ENCODE measurements at regions not wholly inside any gene's neighbourhood (a gene's known extent, or its start where the extent isn't known, plus 50 kb on each side); places are given as distances from the start of the nearest gene placed in this dataset.
"Not testable (repeated sequence)": the region's sequence is repeated elsewhere in the genome, so short reads cannot be mapped to it uniquely, and the experiment has no call there.

DNA sequence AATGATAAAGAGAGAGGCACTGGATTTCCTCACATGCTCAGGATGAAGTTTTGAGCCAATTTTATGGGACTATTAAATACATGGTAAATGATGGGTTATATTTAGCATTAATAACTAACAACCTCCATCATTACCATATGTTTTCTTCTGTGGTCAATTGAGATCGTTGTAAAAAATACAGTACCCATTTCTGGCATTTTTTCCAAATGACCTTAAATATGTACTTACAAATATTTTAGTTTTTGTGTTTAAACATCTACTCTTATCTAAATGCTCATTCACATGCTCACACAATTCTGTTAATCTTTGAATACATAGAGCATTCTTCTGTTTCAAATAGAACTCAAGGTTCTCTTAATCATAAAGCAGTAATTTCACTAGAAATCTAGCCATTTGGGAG lies 330.0 kb upstream of the BRINP3 start:
- H3K36me3 ChIP-seq (ENCODE audit: control insufficient read depth, insufficient read depth, low read length): no peaks in the 10 kb centered on the region
- H3K9me3 ChIP-seq (replicated peaks; ENCODE audit: control insufficient read depth, low read depth, low read length): no peaks in the 10 kb centered on the region
- H3K4me3 ChIP-seq (ENCODE audit: low read length): no peak overlapping the region
- H3K27ac ChIP-seq (ENCODE audit: low read length): no peak overlapping the region
- no peaks in the 10 kb centered on the region for H3K27me3 ChIP-seq (ENCODE audit: control insufficient read depth, insufficient read depth, low read length)
- no peaks in the 10 kb centered on the region for H3K4me1 ChIP-seq (ENCODE audit: control insufficient read depth, insufficient read depth, low read length)
- DNase-seq: no peak
- no CpG with 5 or more reads among the region's 1 CpG for WGBS (ENCODE audit: insufficient coverage)

DNA sequence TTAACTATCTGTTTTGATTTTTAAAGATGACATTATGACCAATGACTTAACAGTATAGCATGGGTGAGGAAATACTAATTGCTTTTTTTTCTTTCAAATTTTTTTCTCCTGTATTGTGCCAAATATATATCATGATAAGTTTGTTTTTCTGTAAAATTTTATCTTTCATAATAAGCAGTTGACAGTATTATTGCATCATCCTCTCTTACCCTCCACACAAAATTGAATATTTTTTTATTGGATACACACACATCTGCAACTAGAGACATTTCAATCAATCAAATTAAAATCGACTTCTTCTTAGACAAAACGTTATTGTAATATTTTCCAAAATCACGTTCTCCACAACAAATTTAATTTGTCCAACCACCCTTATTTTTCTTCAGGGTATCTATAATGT lies 330.4 kb upstream of the BRINP3 start:
- no peaks in the 10 kb centered on the region for H3K27me3 ChIP-seq (ENCODE audit: control insufficient read depth, insufficient read depth, low read length)
- no peaks in the 10 kb centered on the region for H3K9me3 ChIP-seq (replicated peaks; ENCODE audit: control insufficient read depth, low read depth, low read length)
- H3K27ac ChIP-seq (ENCODE audit: low read length): no peak overlapping the region
- no peaks in the 10 kb centered on the region for H3K4me1 ChIP-seq (ENCODE audit: control insufficient read depth, insufficient read depth, low read length)
- DNase-seq: no peak
- no CpG with 5 or more reads among the region's 3 CpGs for WGBS (ENCODE audit: insufficient coverage)
- H3K4me3 ChIP-seq (ENCODE audit: low read length): no peak overlapping the region
- H3K36me3 ChIP-seq (ENCODE audit: control insufficient read depth, insufficient read depth, low read length): no peaks in the 10 kb centered on the region

DNA sequence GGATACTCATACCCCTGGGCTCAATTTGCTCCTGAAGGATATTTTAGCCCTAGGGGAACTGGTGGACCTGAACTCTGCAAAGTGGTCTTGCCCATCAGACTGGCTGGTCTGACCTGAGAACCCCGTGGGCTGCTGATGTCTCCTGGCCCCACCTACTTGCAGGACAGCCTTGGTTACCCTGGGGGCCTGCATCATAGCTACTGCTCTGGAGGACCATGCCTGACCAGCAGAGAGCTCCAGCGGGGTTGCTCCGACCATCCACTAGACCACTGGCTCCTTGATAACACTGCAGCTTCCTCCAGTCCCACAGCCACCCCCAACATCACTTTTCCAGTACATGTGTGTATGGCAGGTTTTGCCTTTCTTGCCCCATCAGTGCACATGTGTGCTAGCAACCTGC lies 331.6 kb upstream of the BRINP3 start:
- H3K36me3 ChIP-seq (ENCODE audit: control insufficient read depth, insufficient read depth, low read length): no peaks in the 10 kb centered on the region
- no peaks in the 10 kb centered on the region for H3K9me3 ChIP-seq (replicated peaks; ENCODE audit: control insufficient read depth, low read depth, low read length)
- 62% methylated on average over 1 of the region's 3 CpGs for WGBS (ENCODE audit: insufficient coverage)
- H3K27ac ChIP-seq (ENCODE audit: low read length): no peak overlapping the region
- H3K4me1 ChIP-seq (ENCODE audit: control insufficient read depth, insufficient read depth, low read length): no peaks in the 10 kb centered on the region
- no peak for DNase-seq
- no peaks in the 10 kb centered on the region for H3K27me3 ChIP-seq (ENCODE audit: control insufficient read depth, insufficient read depth, low read length)
- H3K4me3 ChIP-seq (ENCODE audit: low read length): no peak overlapping the region

DNA sequence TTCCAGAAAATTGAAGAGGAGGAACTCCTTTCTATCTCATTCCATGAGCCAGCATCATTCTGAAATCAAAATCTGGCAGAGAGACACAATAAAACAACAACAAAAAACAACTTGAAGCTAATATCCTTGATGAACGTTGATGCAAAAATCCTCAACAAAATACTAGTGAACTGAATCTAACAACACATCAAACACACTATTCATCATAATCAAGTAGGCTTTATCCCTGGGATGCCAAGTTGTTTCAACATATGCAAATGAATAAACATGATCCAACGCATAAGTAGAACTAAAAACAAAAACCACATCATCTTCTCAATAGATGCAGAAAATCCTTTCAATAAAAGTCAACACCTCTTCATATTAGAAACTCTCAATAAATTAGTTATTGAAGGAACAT lies 335.3 kb upstream of the BRINP3 start:
- Histone ChIP-seq H3K4me3 (ENCODE audit: low read length) (no peak overlapping the region), H3K9me3 (replicated peaks; ENCODE audit: control insufficient read depth, low read depth, low read length) (no peaks in the 10 kb centered on the region), H3K36me3 (ENCODE audit: control insufficient read depth, insufficient read depth, low read length) (no peaks in the 10 kb centered on the region), H3K27me3 (ENCODE audit: control insufficient read depth, insufficient read depth, low read length) (no peaks in the 10 kb centered on the region), H3K4me1 (ENCODE audit: control insufficient read depth, insufficient read depth, low read length) (no peaks in the 10 kb centered on the region), H3K27ac (ENCODE audit: low read length) (no peak overlapping the region)
- no peak for DNase-seq
- 63% methylated on average over 1 of the region's 2 CpGs for WGBS (ENCODE audit: insufficient coverage)

DNA sequence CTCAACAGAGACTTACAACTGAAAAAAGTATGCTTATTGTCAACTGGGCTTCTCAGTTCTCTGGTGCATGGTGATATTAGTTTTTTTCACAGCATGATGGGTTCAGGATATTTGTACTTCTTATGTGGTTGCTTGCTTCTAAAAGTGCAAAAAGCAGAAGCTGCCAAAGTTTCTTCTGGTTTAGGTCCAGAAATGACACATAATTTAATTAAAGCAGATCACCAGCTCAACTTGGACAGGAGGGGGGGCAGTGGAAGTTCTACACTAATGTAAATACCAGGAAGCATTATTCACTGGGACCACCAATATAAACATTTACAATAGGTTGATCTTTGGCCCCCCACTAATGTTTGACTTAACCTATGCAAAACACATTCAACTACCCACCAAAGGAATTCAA lies 354.8 kb upstream of the BRINP3 start:
- Histone ChIP-seq H3K27me3 (ENCODE audit: control insufficient read depth, insufficient read depth, low read length) (no peaks in the 10 kb centered on the region), H3K4me1 (ENCODE audit: control insufficient read depth, insufficient read depth, low read length) (no peaks in the 10 kb centered on the region), H3K9me3 (replicated peaks; ENCODE audit: control insufficient read depth, low read depth, low read length) (no peaks in the 10 kb centered on the region), H3K27ac (ENCODE audit: low read length) (no peak overlapping the region), H3K36me3 (ENCODE audit: control insufficient read depth, insufficient read depth, low read length) (no peaks in the 10 kb centered on the region), H3K4me3 (ENCODE audit: low read length) (no peak overlapping the region)
- DNase-seq: no peak

DNA sequence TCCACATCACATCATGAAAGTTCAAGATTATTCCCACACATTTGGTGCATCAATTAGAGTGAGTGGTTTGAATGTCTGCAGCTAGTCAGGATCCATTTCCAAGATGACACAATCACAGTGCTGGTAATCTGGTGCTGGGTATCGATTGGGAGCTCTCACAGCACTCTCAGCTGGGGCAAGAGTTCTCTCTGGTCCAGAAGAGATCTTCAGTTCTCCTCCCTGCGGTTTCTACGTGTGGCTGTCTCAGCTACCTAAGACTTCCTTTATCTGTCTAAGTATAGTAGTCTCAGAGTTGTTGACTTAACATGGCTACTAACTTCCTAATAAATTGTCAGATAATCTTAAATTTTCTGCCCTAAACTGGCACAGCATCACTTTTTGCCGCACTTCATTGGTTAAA lies 358.0 kb upstream of the BRINP3 start:
- no peaks in the 10 kb centered on the region for H3K27me3 ChIP-seq (ENCODE audit: control insufficient read depth, insufficient read depth, low read length)
- no peak overlapping the region for H3K4me3 ChIP-seq (ENCODE audit: low read length)
- no peaks in the 10 kb centered on the region for H3K4me1 ChIP-seq (ENCODE audit: control insufficient read depth, insufficient read depth, low read length)
- no peaks in the 10 kb centered on the region for H3K36me3 ChIP-seq (ENCODE audit: control insufficient read depth, insufficient read depth, low read length)
- H3K27ac ChIP-seq (ENCODE audit: low read length): no peak overlapping the region
- WGBS (ENCODE audit: insufficient coverage): no CpG with 5 or more reads among the region's 4 CpGs
- H3K9me3 ChIP-seq (replicated peaks; ENCODE audit: control insufficient read depth, low read depth, low read length): no peaks in the 10 kb centered on the region
- no peak for DNase-seq

DNA sequence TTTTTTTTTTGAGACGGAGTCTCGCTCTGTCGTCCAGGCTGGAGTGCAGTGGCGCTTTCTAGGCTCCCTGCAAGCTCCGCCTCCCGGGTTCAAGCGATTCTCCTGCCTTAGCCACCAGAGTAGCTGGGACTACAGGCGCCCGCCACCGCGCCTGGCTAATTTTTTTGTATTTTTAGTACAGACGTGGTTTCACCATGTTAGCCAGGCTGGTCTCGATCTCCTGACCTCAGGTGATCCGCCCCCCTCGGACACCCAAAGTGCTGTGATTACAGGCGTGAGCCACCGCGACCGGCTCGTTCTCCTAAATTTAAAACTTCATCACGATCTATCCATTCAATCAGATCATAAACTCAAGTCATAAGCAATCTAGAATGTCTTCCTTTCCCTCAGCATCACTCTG lies 359.5 kb upstream of the BRINP3 start:
- not testable (repeated sequence) for H3K9me3 ChIP-seq (replicated peaks; ENCODE audit: control insufficient read depth, low read depth, low read length); H3K4me1 ChIP-seq (ENCODE audit: control insufficient read depth, insufficient read depth, low read length); H3K4me3 ChIP-seq (ENCODE audit: low read length); H3K27ac ChIP-seq (ENCODE audit: low read length); H3K27me3 ChIP-seq (ENCODE audit: control insufficient read depth, insufficient read depth, low read length); DNase-seq; H3K36me3 ChIP-seq (ENCODE audit: control insufficient read depth, insufficient read depth, low read length)
- 91% methylated on average over 20 of the region's 21 CpGs for WGBS (ENCODE audit: insufficient coverage)

DNA sequence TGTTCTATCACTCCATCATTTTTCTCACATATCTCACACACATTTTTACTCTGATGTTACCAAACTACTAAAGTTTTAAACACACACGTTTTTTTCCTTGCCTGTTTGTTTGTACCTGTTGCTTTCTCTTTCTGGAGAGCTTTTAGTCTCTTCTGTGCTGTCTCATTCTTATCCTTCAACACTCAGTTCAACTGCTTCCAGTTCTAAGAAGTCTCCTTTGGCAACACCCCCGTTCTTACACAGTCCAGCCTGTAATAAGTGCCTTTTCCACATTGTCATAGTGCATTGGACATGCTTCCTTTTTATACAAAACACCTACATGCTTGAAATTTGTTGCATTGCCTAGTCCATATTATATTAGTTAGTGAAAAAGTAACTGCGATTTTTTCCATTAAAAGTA lies 360.2 kb upstream of the BRINP3 start:
- no peak for DNase-seq
- WGBS (ENCODE audit: insufficient coverage): 69% methylated on average over 2 of the region's 3 CpGs

DNA sequence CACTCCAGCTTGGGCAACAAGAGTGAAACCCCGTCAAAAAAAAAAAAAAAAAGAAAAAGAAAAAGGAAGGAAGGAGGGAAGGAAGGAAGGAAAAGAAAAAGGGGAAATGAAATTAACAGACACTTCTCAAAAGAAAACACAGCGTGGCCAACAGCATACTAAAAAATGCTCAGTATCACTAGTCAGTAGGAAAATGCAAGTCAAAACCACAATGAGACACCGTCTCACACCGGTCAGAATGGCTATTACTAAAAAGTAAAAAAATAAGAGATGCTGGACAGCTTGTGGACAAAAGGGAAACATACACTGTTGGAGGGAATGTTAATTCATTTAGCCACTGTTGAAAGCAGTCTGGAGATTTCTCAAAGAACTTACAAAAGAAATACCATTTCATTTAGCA lies 369.5 kb upstream of the BRINP3 start:
- WGBS (ENCODE audit: insufficient coverage): no CpG with 5 or more reads among the region's 4 CpGs
- no peaks in the 10 kb centered on the region for H3K27me3 ChIP-seq (ENCODE audit: control insufficient read depth, insufficient read depth, low read length)
- no peak overlapping the region for H3K4me3 ChIP-seq (ENCODE audit: low read length)
- no peaks in the 10 kb centered on the region for H3K36me3 ChIP-seq (ENCODE audit: control insufficient read depth, insufficient read depth, low read length)
- H3K4me1 ChIP-seq (ENCODE audit: control insufficient read depth, insufficient read depth, low read length): no peaks in the 10 kb centered on the region
- H3K27ac ChIP-seq (ENCODE audit: low read length): no peak overlapping the region
- H3K9me3 ChIP-seq (replicated peaks; ENCODE audit: control insufficient read depth, low read depth, low read length): no peaks in the 10 kb centered on the region
- no peak for DNase-seq

More for the DNA sequence above, 360.2 kb upstream of the BRINP3 start:
- Histone ChIP-seq H3K27ac (ENCODE audit: low read length) (no peak overlapping the region), H3K9me3 (replicated peaks; ENCODE audit: control insufficient read depth, low read depth, low read length) (no peaks in the 10 kb centered on the region), H3K4me3 (ENCODE audit: low read length) (no peak overlapping the region), H3K4me1 (ENCODE audit: control insufficient read depth, insufficient read depth, low read length) (no peaks in the 10 kb centered on the region), H3K27me3 (ENCODE audit: control insufficient read depth, insufficient read depth, low read length) (no peaks in the 10 kb centered on the region), H3K36me3 (ENCODE audit: control insufficient read depth, insufficient read depth, low read length) (no peaks in the 10 kb centered on the region)

DNA sequence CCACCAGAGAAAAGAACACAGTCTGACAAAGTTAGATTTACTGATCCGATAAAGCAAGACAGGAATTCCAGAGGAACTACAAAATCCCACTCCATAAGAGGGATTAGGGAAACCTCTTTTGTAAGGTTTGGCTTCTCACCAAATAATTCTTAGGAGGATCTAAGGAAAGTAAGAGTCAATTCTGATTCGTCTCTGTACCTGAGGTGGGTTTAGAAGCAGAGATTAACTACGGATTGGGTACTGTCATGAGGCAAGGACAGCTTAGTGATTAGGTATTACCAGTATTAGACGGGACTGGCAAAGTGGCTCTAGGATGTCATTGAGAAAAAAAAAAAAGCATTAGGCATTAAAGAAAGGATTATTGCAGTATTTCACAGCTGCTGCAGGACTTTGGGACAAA lies 371.7 kb upstream of the BRINP3 start:
- Histone ChIP-seq H3K27ac (ENCODE audit: low read length) (no peak overlapping the region), H3K9me3 (replicated peaks; ENCODE audit: control insufficient read depth, low read depth, low read length) (no peaks in the 10 kb centered on the region), H3K4me1 (ENCODE audit: control insufficient read depth, insufficient read depth, low read length) (no peaks in the 10 kb centered on the region), H3K27me3 (ENCODE audit: control insufficient read depth, insufficient read depth, low read length) (no peaks in the 10 kb centered on the region), H3K4me3 (ENCODE audit: low read length) (no peak overlapping the region), H3K36me3 (ENCODE audit: control insufficient read depth, insufficient read depth, low read length) (no peaks in the 10 kb centered on the region)
- no peak for DNase-seq
- 33% methylated on average over 3 of the region's 4 CpGs for WGBS (ENCODE audit: insufficient coverage)

DNA sequence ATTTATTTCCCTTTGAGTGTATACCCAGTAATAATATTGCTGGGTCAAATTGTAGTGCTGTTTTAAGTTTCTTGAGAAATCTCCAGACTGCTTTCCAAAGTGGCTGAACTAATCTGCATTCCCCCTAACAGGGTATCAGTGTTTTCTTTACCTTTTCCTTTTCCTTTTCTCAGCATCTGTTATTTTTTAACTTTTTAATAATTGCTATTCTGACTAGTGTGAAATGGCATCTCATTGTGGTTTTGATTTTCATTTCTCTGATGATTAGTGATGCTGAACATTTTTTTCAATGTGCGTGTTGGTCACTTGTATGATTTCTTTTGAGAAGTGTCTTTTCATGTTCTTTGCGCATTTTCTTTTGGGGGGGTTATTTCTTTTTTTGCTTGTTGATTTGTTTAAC lies 374.9 kb upstream of the BRINP3 start:
- no peaks in the 10 kb centered on the region for H3K4me1 ChIP-seq (ENCODE audit: control insufficient read depth, insufficient read depth, low read length)
- H3K36me3 ChIP-seq (ENCODE audit: control insufficient read depth, insufficient read depth, low read length): no peaks in the 10 kb centered on the region
- H3K4me3 ChIP-seq (ENCODE audit: low read length): no peak overlapping the region
- WGBS (ENCODE audit: insufficient coverage): no CpG with 5 or more reads among the region's 2 CpGs
- H3K27ac ChIP-seq (ENCODE audit: low read length): no peak overlapping the region
- H3K9me3 ChIP-seq (replicated peaks; ENCODE audit: control insufficient read depth, low read depth, low read length): no peaks in the 10 kb centered on the region
- no peak for DNase-seq
- H3K27me3 ChIP-seq (ENCODE audit: control insufficient read depth, insufficient read depth, low read length): no peaks in the 10 kb centered on the region
